Lower leg skin (tissue), 4 donors: ENCODE measurements at regions not wholly inside any gene's neighbourhood (a gene's known extent, or its start where the extent isn't known, plus 50 kb on each side); places are given as distances from the start of the nearest gene placed in this dataset.
"Not testable (repeated sequence)": the region's sequence is repeated elsewhere in the genome, so short reads cannot be mapped to it uniquely, and the experiment has no call there.

Experiments
- DNase-seq, 2 donors: peaks; one replicate each; pipeline ENCODE4 v3.0.0-alpha.2; 2019; ENCODE audit warnings: low spot score in 2 of 2
- H3K4me3 ChIP-seq: fragments of 200-600 bp; sonication (generic); 2 replicates; pipeline ENCODE4 v1.5.1; 2017; ENCODE audit warnings: mild to moderate bottlenecking, low read depth; ENCODE audit not compliant: poor library complexity, severe bottlenecking
- CTCF ChIP-seq, 3 donors: fragments of 450-650 bp; IDR thresholded peaks; one replicate each; pipeline ENCODE4 v1.5.1; 2016; ENCODE audit warnings: antibody characterized with exemption in 3 of 3, mild to moderate bottlenecking in 3 of 3, moderate library complexity in 2 of 3
- POLR2A ChIP-seq, 2 donors: fragments of 450-650 bp; IDR thresholded peaks; one replicate each; pipeline ENCODE4 v1.6.1; 2016 to 2017; ENCODE audit warnings: antibody characterized with exemption in 2 of 2, mild to moderate bottlenecking in 1 of 2, moderate library complexity in 1 of 2
- WGBS, 2 donors: methylation state at CpG; one replicate each; pipeline ENCODE4 v1.1.5; 2018; 5-methylcytosine and 5-hydroxymethylcytosine counted together
- intact Hi-C: fragments of 100-400 bp; cut with DNase I; formaldehyde crosslinking; loops from one replicate; pipeline ENCODE4 v1.15.0; 2023; ENCODE audit warnings: low total_unique reads

- DNase-seq = peak; percentile 21 to 86
- TF ChIP-seq POLR2A (IDR thresholded peaks at IDR 0.05) = no peak
- no peak for TF ChIP-seq CTCF (IDR thresholded peaks at IDR 0.05)
- intact Hi-C loops = no loop called here
- no peak overlapping the region for H3K4me3 ChIP-seq
- 17 to 19% methylated on average over 7 of the region's 7 CpGs for WGBS, 2 donors
Observed at GRCh38 chr16:65315081-65315780, 193.4 kb upstream of the CDH11 start.

GRCh38 chr16:65314627-65315008 lies 192.8 kb upstream of the CDH11 start:
- WGBS, 2 donors = 39 to 42% methylated on average over 2 of the region's 2 CpGs
- no peak for TF ChIP-seq CTCF (IDR thresholded peaks at IDR 0.05)
- no peak for DNase-seq
- no peak overlapping the region for H3K4me3 ChIP-seq
- intact Hi-C loops = no loop called here

GRCh38 chr16:65313936-65314626 lies 192.2 kb upstream of the CDH11 start:
- no peak for DNase-seq
- 84 to 85% methylated on average over 5 of the region's 5 CpGs for WGBS, 2 donors
- intact Hi-C loops = no loop called here
- H3K4me3 ChIP-seq = no peak overlapping the region
- TF ChIP-seq CTCF (IDR thresholded peaks at IDR 0.05) (no peak), POLR2A (IDR thresholded peaks at IDR 0.05) (no peak)

GRCh38 chr16:65312795-65313194 lies 190.9 kb upstream of the CDH11 start:
- WGBS, 2 donors = 67 to 81% methylated on average over 3 of the region's 3 CpGs

GRCh38 chr16:65312071-65312470 lies 190.2 kb upstream of the CDH11 start:
- DNase-seq = no peak
- no peak for TF ChIP-seq CTCF (IDR thresholded peaks at IDR 0.05)
- TF ChIP-seq POLR2A (IDR thresholded peaks at IDR 0.05) = no peak
- H3K4me3 ChIP-seq = no peak overlapping the region
- intact Hi-C loops = no loop called here
- WGBS, 2 donors = 44 to 46% methylated on average over 1 of the region's 1 CpG

More at GRCh38 chr16:65312795-65313194, 190.9 kb upstream of the CDH11 start:
- no peak for DNase-seq
- H3K4me3 ChIP-seq = no peak overlapping the region
- TF ChIP-seq POLR2A (IDR thresholded peaks at IDR 0.05) (no peak), CTCF (IDR thresholded peaks at IDR 0.05) (no peak)
- intact Hi-C loops = no loop called here

- intact Hi-C loops = not testable (repeated sequence)
- WGBS, 2 donors = 87 to 97% methylated on average over 1 of the region's 1 CpG
Observed at GRCh38 chr16:65310491-65310890, 188.6 kb upstream of the CDH11 start.

More at GRCh38 chr16:65310491-65310890, 188.6 kb upstream of the CDH11 start:
- H3K4me3 ChIP-seq, DNase-seq: not testable (repeated sequence)
